Panc1 (cell line): ENCODE measurements at regions not wholly inside any gene's neighbourhood (a gene's known extent, or its start where the extent isn't known, plus 50 kb on each side); places are given as distances from the start of the nearest gene placed in this dataset.

Experiments used
- ATAC-seq: fragments of 200-7000 bp; cut with Tn5 transposase; 2 replicates; pipeline ENCODE4 v1.9.1; 2020; ENCODE audit warnings: mild to moderate bottlenecking, moderate library complexity
- BruUV-seq: library from RNA; stranded (reverse); fragments of 400-500 nt; replicated peaks from 2 replicates; lab custom pipeline; 2021; lab: Mats Ljungman, UMichigan
- CTCF ChIA-PET: fragments of 300-600 bp; sonication (Branson Sonifier 250); formaldehyde crosslinking; loops from one replicate; lab custom pipeline; 2022; ENCODE audit warnings: antibody characterized with exemption; lab: Charles Lee
- POLR2A ChIA-PET: fragments of 300-600 bp; sonication (Branson Sonifier 250); formaldehyde crosslinking; loops from one replicate; lab custom pipeline; 2022; ENCODE audit warnings: antibody characterized with exemption; lab: Charles Lee
- DNase-seq: peaks from one replicate; pipeline ENCODE4 v3.0.0-alpha.2; 2010; ENCODE audit warnings: low read depth, low spot score
- H3K27ac ChIP-seq: 2 replicates; pipeline ENCODE4 v1.5.1; 2011; ENCODE audit warnings: mild to moderate bottlenecking, low read length, inconsistent platforms
- H3K27me3 ChIP-seq: fragments of 200-500 bp; sonication (Bioruptor generic); 2 replicates; pipeline ENCODE4 v1.6.0; 2014; ENCODE audit warnings: low read length, inconsistent platforms; ENCODE audit not compliant: control insufficient read depth, insufficient read depth
- H3K36me3 ChIP-seq: fragments of 200-500 bp; sonication (Bioruptor generic); 2 replicates; pipeline ENCODE4 v1.5.1; 2014; ENCODE audit warnings: inconsistent platforms, mild to moderate bottlenecking, low read length, moderate library complexity; ENCODE audit not compliant: control insufficient read depth, insufficient read depth
- H3K4me1 ChIP-seq: 2 replicates; pipeline ENCODE4 v1.5.1; 2011; ENCODE audit warnings: inconsistent platforms, mild to moderate bottlenecking, low read length, moderate library complexity; ENCODE audit not compliant: control insufficient read depth, insufficient read depth
- H3K4me3 ChIP-seq, 2 experiments: 2 replicates each; pipeline ENCODE4 v1.5.1; 2011 to 2012; ENCODE audit warnings: low read depth in 2 of 2, low read length in 2 of 2, mild to moderate bottlenecking in 2 of 2, inconsistent platforms in 1 of 2, moderate library complexity in 1 of 2
- H3K9me3 ChIP-seq: fragments of 200-500 bp; sonication (Bioruptor generic); 2 replicates; pipeline ENCODE4 v1.5.1; 2014; ENCODE audit warnings: low read depth, mild to moderate bottlenecking, inconsistent platforms, low read length, moderate library complexity; ENCODE audit not compliant: control insufficient read depth, insufficient read depth
- POLR2AphosphoS5 ChIP-seq: IDR thresholded peaks from 2 replicates; pipeline ENCODE4 v1.6.1; 2012; ENCODE audit warnings: mild to moderate bottlenecking, low read depth, low read length, moderate library complexity
- SIN3A ChIP-seq: IDR thresholded peaks from 2 replicates; pipeline ENCODE4 v1.6.1; 2012; ENCODE audit warnings: low read depth, mild to moderate bottlenecking, low read length, moderate library complexity, borderline replicate concordance; ENCODE audit not compliant: insufficient read depth
- TCF7L2 ChIP-seq: IDR thresholded peaks from 2 replicates; pipeline ENCODE4 v1.6.1; 2011; ENCODE audit warnings: mild to moderate bottlenecking, low read depth, low read length, inconsistent platforms
- in situ Hi-C: cut with HindIII; loops from 2 replicates; pipeline ENCODE4 v1.10.0; 2016; ENCODE audit warnings: low sequenced_read_pairs, low pct_unique_long_range_greater_than_20kb
- intact Hi-C: fragments of 100-400 bp; cut with micrococcal nuclease; formaldehyde crosslinking; loops from one replicate; pipeline ENCODE4 v1.10.0; 2022; ENCODE audit not compliant: unreplicated experiment
- TF ChIP-seq, protein P1 (sequence below), 2 experiments: IDR thresholded peaks; 2 replicates each; pipeline ENCODE4 v1.6.1; 2011 to 2012; ENCODE audit warnings: low read depth in 2 of 2, control low read depth in 1 of 2, low read length in 1 of 2, mild to moderate bottlenecking in 1 of 2, moderate library complexity in 1 of 2; ENCODE audit not compliant: insufficient read depth in 1 of 2
- TF ChIP-seq, protein P2 (sequence below): fragments of 450-650 bp; IDR thresholded peaks from 2 replicates; pipeline ENCODE4 v1.5.1; 2017; ENCODE audit warnings: mild to moderate bottlenecking

GRCh38 chr2:128782411-128783192, 463.9 kb upstream of the HS6ST1 start:
- POLR2A ChIA-PET, result no interaction called here
- no peaks in the 10 kb centered on the region for H3K36me3 ChIP-seq
- no TSS peak for BruUV-seq
- peaks cover 8% of the 10 kb centered on the region for H3K27me3 ChIP-seq
- DNase-seq (no peak), ATAC-seq (no peak)
- CTCF ChIA-PET, result no interaction called here
- no peaks in the 10 kb centered on the region for H3K9me3 ChIP-seq
- H3K27ac ChIP-seq, result no peak overlapping the region
- TF ChIP-seq SIN3A, result no peak
- no peak for TF ChIP-seq TCF7L2
- TF ChIP-seq POLR2AphosphoS5, result no peak
- TF ChIP-seq, protein P1, sequence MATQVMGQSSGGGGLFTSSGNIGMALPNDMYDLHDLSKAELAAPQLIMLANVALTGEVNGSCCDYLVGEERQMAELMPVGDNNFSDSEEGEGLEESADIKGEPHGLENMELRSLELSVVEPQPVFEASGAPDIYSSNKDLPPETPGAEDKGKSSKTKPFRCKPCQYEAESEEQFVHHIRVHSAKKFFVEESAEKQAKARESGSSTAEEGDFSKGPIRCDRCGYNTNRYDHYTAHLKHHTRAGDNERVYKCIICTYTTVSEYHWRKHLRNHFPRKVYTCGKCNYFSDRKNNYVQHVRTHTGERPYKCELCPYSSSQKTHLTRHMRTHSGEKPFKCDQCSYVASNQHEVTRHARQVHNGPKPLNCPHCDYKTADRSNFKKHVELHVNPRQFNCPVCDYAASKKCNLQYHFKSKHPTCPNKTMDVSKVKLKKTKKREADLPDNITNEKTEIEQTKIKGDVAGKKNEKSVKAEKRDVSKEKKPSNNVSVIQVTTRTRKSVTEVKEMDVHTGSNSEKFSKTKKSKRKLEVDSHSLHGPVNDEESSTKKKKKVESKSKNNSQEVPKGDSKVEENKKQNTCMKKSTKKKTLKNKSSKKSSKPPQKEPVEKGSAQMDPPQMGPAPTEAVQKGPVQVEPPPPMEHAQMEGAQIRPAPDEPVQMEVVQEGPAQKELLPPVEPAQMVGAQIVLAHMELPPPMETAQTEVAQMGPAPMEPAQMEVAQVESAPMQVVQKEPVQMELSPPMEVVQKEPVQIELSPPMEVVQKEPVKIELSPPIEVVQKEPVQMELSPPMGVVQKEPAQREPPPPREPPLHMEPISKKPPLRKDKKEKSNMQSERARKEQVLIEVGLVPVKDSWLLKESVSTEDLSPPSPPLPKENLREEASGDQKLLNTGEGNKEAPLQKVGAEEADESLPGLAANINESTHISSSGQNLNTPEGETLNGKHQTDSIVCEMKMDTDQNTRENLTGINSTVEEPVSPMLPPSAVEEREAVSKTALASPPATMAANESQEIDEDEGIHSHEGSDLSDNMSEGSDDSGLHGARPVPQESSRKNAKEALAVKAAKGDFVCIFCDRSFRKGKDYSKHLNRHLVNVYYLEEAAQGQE (IDR thresholded peaks at IDR 0.05; ENCODE audit: insufficient read depth in 1 of 2, low read depth in 2 of 2, low read length in 1 of 2), result no peak
- TF ChIP-seq, protein P2, sequence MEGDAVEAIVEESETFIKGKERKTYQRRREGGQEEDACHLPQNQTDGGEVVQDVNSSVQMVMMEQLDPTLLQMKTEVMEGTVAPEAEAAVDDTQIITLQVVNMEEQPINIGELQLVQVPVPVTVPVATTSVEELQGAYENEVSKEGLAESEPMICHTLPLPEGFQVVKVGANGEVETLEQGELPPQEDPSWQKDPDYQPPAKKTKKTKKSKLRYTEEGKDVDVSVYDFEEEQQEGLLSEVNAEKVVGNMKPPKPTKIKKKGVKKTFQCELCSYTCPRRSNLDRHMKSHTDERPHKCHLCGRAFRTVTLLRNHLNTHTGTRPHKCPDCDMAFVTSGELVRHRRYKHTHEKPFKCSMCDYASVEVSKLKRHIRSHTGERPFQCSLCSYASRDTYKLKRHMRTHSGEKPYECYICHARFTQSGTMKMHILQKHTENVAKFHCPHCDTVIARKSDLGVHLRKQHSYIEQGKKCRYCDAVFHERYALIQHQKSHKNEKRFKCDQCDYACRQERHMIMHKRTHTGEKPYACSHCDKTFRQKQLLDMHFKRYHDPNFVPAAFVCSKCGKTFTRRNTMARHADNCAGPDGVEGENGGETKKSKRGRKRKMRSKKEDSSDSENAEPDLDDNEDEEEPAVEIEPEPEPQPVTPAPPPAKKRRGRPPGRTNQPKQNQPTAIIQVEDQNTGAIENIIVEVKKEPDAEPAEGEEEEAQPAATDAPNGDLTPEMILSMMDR, result no peak
- H3K4me1 ChIP-seq, result no peaks in the 10 kb centered on the region
- no peak overlapping the region for H3K4me3 ChIP-seq
- in situ Hi-C loops (no loop called here), intact Hi-C loops (no loop called here)

DNA sequence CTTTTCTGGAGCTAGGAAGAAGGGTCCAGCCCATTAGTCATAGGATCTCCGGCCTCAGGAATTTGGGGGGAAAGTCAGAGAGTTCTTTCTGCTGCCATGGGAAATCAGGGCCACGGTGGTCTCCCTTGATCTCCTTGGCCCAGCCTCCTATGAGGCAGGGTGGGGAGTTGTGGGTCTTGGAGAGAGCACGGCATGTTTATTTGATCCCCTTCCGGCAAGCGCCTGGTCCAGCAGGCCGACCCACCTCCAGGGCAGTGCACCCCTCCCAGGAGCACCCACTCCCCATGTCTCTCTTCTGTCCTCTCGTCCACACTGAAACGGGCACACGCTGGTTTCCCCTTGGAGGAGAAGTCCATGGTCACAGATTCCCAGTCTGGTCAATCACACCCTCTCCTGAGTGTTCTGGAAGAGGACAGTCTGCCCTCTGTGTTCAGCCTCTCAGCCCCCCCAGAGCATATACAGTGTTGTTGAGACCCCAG, 464.6 kb upstream of the HS6ST1 start:
- no peak overlapping the region for H3K4me3 ChIP-seq
- BruUV-seq, result no TSS peak
- CTCF ChIA-PET, result no interaction called here
- POLR2A ChIA-PET, result no interaction called here
- H3K4me1 ChIP-seq, result no peaks in the 10 kb centered on the region
- in situ Hi-C loops, result no loop called here
- H3K27me3 ChIP-seq, result peaks cover 8% of the 10 kb centered on the region
- intact Hi-C loops, result no loop called here
- no peak for DNase-seq
- no peaks in the 10 kb centered on the region for H3K36me3 ChIP-seq
- H3K27ac ChIP-seq, result no peak overlapping the region
- TF ChIP-seq, protein P1 (IDR thresholded peaks at IDR 0.05; ENCODE audit: insufficient read depth in 1 of 2, low read depth in 2 of 2, low read length in 1 of 2), result no peak
- TF ChIP-seq TCF7L2, result no peak
- TF ChIP-seq, protein P2, result no peak
- no peak for TF ChIP-seq SIN3A
- no peak for TF ChIP-seq POLR2AphosphoS5
- H3K9me3 ChIP-seq, result no peaks in the 10 kb centered on the region
- ATAC-seq, result no peak
